ENCODE measurements at regions not wholly inside any gene's neighbourhood (a gene's known extent, or its start where the extent isn't known, plus 50 kb on each side); places are given as distances from the start of the nearest gene placed in this dataset.

DNA sequence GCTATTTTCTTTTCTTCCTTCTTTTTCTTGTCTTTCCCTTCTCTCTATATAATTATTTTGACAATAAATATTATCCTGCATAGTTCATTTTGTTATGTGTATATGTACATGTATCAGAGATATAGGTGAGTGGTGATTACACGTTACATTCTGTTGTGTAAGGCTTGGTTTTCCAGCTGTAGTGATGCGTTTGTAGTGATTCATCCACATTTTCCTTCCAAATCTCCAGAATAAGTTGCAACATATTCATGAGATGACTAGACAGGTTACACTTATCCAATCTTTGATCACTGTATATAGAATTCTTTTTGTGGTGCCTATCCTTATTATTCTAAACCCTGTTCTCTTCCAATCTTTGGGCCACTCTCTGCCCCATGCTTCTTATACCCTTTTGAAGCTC is 540.2 kb downstream of the GBA3 start:
- ChIA-PET CTCF (no interaction called here), POLR2A (no interaction called here)
- no peak for DNase-seq (ENCODE audit: low read depth, low spot score)
- no peak overlapping the region for H3K4me3 ChIP-seq (ENCODE audit: low read depth, low read length)
- TF ChIP-seq, protein P1, sequence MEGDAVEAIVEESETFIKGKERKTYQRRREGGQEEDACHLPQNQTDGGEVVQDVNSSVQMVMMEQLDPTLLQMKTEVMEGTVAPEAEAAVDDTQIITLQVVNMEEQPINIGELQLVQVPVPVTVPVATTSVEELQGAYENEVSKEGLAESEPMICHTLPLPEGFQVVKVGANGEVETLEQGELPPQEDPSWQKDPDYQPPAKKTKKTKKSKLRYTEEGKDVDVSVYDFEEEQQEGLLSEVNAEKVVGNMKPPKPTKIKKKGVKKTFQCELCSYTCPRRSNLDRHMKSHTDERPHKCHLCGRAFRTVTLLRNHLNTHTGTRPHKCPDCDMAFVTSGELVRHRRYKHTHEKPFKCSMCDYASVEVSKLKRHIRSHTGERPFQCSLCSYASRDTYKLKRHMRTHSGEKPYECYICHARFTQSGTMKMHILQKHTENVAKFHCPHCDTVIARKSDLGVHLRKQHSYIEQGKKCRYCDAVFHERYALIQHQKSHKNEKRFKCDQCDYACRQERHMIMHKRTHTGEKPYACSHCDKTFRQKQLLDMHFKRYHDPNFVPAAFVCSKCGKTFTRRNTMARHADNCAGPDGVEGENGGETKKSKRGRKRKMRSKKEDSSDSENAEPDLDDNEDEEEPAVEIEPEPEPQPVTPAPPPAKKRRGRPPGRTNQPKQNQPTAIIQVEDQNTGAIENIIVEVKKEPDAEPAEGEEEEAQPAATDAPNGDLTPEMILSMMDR (IDR thresholded peaks at IDR 0.05; ENCODE audit: insufficient read depth, low read length, missing control alignments) = no peak

DNA sequence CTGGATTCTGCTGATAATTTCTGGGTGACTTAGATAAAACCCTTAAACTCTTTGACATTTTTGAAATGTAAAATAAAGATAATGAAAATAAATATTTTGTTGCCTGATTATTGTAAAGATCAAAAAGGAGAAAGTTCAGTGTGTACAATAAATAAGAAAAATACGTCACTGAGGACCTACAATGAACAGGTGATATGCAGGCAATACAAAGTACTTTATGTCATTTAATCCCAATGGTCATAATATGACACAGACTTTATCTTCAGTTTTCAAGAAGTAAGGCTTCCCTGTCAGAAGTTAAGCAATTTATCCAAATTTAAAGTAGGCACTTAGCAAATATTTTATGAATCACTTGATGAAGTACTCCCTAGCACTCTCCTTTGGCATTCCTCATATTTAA is 532.8 kb downstream of the GBA3 start:
- ChIA-PET POLR2A (no interaction called here), CTCF (no interaction called here)
- H3K4me3 ChIP-seq (ENCODE audit: low read depth, low read length) = no peak overlapping the region
- TF ChIP-seq, protein P1 (IDR thresholded peaks at IDR 0.05; ENCODE audit: insufficient read depth, low read length, missing control alignments) = no peak
- no peak for DNase-seq (ENCODE audit: low read depth, low spot score)

DNA sequence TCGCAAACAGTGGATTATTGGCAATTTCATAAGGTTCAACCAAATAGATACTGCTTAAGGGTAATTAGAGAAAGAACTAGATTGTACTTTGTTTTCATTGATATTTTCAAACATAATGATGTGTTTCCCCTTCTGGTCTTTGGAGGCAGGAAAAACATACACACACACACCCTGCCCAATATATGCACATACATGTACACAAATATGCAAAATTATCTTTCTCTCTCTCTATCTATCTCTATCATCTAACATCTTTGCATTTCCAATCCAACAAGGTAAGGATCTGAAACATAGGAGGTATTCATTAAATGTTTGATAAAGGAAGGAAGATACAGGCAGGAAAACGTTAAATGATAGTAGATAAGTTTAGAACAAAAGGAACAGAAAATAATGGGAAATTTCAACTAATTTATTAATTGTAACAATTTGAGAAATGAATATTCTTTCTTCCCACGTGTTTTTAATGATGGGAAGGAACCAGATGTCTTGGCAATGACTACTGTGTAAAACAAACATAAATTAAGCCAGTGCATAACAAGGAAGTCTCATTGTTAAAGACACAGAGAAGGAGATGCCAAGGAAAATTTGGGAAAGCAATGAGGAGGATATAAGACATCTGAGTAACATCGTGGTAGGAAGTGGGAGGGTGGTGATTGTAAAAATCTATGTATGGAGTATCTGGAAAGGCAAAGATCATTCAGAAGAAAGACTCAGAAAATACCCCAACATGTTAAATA is 532.1 kb downstream of the GBA3 start:
- CTCF ChIA-PET = no interaction called here
- no peak for DNase-seq (ENCODE audit: low read depth, low spot score)
- no peak overlapping the region for H3K4me3 ChIP-seq (ENCODE audit: low read depth, low read length)
- POLR2A ChIA-PET = no interaction called here
- TF ChIP-seq, protein P1 (IDR thresholded peaks at IDR 0.05; ENCODE audit: insufficient read depth, low read length, missing control alignments) = no peak

DNA sequence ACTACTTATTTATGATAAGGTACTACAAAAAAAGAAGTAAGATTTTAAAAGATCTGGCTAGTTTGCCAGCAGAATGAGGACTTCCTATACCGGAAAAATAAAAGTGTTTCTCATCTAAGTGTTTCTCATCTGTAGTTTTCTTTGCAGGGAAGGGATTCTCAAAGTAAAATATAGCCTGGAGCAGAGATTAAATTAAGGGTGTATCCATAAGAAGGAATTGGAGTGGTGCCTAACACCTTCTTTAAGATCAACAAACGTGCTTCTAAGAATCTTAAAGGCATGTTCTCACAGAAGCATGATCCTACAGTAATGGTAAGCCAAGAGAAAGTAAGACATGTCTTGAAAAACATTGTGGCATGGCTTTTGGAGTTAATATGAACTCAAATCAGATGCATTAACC is 528.2 kb downstream of the GBA3 start:
- H3K4me3 ChIP-seq (ENCODE audit: low read depth, low read length) = no peak overlapping the region
- TF ChIP-seq, protein P1 (IDR thresholded peaks at IDR 0.05; ENCODE audit: insufficient read depth, low read length, missing control alignments) = no peak
- POLR2A ChIA-PET = no interaction called here
- CTCF ChIA-PET = no interaction called here
- DNase-seq (ENCODE audit: low read depth, low spot score) = no peak

DNA sequence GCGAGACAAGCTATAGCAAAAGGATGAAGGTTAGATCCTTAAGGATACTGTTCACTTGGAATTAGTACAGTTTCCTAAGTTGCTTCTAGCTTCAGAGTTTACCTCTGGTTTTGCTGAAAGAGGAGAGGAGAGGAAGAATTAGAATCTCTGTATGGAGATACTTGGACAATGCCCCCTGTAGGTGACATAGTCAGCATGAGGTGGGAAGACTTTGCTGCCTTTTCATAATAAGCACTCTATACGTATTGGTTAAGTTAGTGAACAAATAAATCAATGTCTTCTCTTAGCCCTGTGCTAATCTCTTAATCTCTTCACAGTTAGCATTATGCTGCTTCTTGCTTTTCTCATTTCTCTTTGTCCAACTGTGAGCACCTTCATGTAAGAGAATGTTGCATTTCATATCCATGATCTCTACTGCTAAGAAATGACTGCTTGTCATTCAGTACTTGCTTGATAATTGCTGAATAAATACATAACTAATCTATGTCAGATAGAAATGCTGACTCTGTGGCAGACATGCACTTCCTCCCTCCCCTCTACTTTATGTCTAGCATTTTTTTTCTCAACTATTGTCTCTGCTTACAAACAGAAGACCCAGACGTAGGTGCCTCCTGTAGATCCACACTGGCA is 527.2 kb downstream of the GBA3 start:
- no peak overlapping the region for H3K4me3 ChIP-seq (ENCODE audit: low read depth, low read length)
- POLR2A ChIA-PET = no interaction called here
- TF ChIP-seq, protein P1 (IDR thresholded peaks at IDR 0.05; ENCODE audit: insufficient read depth, low read length, missing control alignments) = no peak
- DNase-seq (ENCODE audit: low read depth, low spot score) = no peak
- CTCF ChIA-PET = no interaction called here

DNA sequence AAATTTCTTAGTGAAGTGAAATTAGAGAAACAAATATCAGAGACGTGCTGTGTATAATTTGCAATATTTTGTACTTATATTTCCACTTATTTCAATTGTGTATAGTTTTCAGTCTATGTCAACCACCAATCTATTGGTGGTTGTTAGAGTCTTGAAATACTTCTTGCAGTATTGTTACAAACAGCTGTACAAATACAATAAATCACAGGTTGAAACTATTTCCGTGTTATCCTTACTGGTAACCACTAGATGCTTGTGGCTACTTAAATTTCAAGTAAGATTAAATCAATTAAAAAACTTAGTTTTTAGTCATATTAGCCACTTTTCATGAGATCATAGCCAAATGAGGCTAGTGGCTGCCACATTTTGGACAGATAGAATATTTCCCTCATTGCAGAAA is 520.5 kb downstream of the GBA3 start:
- DNase-seq (ENCODE audit: low read depth, low spot score) = no peak
- TF ChIP-seq, protein P1 (IDR thresholded peaks at IDR 0.05; ENCODE audit: insufficient read depth, low read length, missing control alignments) = no peak
- H3K4me3 ChIP-seq (ENCODE audit: low read depth, low read length) = no peak overlapping the region
- ChIA-PET POLR2A (no interaction called here), CTCF (no interaction called here)

Measured in AG04449 (cell line).